Gastroesophageal sphincter (tissue), 3 donors: ENCODE measurements at regions not wholly inside any gene's neighbourhood (a gene's known extent, or its start where the extent isn't known, plus 50 kb on each side); places are given as distances from the start of the nearest gene placed in this dataset.

Source experiments
- CTCF ChIP-seq, 4 experiments: fragments of 200-600 bp in 2 of 4; fragments of 450-650 bp in 2 of 4; sonication (generic) in 1 of 4; IDR thresholded peaks; one replicate each; pipeline ENCODE4 v1.5.1; 2017 to 2019; ENCODE audit warnings: antibody characterized with exemption in 4 of 4, mild to moderate bottlenecking in 2 of 4, moderate library complexity in 2 of 4
- POLR2A ChIP-seq, 2 donors: fragments of 450-650 bp; IDR thresholded peaks; one replicate each; pipeline ENCODE4 v1.6.1; 2017; ENCODE audit warnings: antibody characterized with exemption in 2 of 2, mild to moderate bottlenecking in 2 of 2, moderate library complexity in 1 of 2

- TF ChIP-seq CTCF (IDR thresholded peaks at IDR 0.05), result no peak
- TF ChIP-seq POLR2A (IDR thresholded peaks at IDR 0.05), result no peak
Measured at GRCh38 chr1:193971595-193971994, 785.2 kb upstream of the B3GALT2 start.
